NCI-H510A (cell line): ENCODE measurements at regions not wholly inside any gene's neighbourhood (a gene's known extent, or its start where the extent isn't known, plus 50 kb on each side); places are given as distances from the start of the nearest gene placed in this dataset.

Source experiments
- DNase-seq: peaks from one replicate; lab custom pipeline; 2025; lab: John Stamatoyannopoulos, UW

DNA sequence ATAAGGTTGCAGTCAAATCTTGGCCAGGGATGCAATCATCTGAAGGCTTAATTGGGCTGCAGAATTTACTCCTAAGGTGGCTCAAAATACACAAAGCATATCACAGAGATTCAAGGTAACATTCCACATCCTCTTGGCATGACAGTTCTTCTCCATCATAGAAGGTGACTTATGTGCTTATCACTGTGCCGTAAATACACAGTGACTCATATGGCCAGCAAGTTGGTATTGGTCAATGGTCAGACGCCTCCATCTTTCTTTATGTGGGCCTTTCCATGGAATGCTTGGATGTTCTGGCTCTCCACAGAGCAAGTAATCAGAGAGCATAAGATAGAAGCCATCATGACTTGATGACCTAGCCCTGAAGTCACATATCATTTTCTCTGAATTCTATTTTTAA, 168.8 kb upstream of the ST8SIA2 start:
- no peak for DNase-seq

DNA sequence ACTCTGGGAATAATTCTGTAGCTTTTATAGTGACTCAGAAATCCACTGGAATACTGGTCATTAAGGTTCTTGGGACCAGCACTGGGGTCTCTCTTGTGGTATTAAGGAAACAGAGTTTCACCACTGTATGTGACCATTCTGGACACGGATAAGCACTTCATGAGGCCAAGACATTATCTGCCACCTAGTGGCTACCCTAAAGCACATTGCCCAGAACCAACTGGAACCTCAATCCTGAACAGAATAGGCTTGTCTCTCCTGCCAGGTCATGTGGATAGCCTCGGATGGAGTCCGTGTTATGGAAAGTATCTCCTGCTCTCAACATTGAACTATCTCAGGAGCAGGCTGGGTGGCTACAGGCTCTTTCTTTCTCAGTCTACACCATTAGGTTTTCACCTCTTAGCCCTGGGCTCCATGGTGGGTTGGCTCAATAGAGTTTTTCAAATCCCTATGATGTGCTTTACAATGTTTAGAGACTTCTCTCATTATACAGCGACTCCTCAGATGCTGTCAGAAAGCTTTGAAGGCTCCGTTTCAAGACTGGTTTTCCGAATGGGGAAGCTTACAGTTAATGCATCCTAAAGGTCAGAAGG, 167.6 kb upstream of the ST8SIA2 start:
- no peak for DNase-seq

DNA sequence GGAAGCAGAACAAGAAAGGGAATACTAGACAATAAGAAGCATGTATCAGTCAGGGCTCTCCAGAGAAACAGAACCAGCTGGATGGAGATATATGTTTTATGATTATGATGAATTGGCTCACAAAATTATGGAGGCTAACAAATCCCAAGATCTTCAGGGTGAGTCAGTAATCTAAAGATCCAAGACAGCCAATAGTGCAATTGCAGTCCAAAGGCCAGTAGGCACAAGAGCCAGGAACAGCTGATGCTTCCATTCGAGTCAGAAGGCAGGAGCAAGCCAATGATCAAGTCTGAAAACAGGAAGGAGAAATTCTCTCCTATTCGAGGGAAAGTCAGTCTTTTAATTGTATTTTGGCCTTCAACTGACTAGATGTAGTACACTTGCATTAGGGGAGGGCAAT, 164.9 kb upstream of the ST8SIA2 start:
- DNase-seq, result no peak

DNA sequence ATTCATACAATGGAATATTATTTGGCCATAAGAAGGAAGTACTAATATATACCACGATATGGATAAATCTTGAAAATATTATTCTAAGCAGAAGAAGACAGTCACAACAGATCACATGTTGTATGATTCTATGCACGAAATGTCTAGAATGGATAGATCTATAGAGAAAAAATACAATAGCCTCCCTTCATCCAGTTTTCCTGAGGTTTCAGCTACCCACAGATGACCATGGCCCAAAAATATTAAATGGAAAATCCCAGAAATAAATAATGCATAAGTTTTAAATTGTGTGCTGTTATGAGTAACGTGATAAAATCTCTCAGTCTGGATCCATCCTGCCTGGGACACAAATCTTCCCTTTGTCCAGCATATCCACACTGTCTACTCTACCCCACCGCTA, 162.2 kb upstream of the ST8SIA2 start:
- DNase-seq, result no peak

DNA sequence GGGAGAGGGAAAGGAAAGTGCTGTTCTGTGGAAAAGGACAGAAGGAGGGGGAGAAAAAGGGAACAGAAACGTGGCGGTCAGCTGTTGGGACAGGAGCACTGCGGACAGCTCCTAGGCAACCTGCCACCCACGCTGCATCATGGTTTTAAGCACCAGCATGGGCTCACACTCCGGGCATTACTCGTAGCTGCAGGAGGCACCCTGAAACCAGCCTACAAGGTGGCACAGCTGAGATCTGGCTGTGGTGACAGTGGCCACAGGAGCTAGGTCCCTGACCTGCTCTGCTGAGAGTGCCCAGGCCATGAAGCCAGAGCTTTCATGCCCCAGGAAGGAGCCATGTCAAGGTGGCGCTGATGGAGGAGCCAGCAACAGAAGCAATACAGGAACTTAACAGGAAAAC, 161.4 kb upstream of the ST8SIA2 start:
- DNase-seq, result no peak

DNA sequence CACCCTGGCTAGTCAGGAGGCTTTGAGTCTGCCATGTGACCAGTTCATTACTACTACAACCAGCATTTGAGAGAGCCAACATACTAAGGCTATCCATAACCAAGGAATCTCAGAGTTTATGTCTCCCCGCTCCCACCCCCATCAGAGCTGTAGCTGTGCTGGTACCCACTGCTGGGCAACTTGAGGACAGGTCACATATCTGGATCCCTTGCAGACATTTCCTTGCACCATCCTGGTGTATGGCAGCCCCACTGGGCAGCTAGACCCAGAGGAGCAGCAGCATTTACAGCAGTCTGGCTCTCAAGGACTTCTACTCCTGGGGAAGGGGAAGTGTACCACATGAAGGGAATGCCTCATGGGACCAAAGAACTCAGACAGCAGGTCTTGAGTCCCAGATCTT, 160.8 kb upstream of the ST8SIA2 start:
- DNase-seq, result no peak

DNA sequence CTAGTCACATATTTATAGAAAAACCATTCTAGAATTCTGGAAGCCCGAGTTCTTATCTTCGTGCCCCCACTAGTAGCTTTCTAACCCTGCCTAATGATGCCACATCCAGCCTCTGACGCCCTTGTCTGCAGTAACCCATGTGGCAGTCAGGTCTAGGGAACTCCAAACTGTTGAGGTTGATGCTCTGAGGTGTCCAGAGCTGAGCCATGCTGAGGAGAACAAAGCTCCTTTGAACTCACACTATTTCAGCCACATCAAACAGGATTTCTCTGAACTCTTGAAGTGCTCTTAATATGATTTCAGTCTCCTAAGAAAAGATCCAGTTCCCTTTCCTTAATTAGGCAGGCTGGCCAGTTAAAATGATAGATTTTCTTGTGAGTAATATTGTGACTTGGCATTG, 150.5 kb upstream of the ST8SIA2 start:
- DNase-seq, result no peak

DNA sequence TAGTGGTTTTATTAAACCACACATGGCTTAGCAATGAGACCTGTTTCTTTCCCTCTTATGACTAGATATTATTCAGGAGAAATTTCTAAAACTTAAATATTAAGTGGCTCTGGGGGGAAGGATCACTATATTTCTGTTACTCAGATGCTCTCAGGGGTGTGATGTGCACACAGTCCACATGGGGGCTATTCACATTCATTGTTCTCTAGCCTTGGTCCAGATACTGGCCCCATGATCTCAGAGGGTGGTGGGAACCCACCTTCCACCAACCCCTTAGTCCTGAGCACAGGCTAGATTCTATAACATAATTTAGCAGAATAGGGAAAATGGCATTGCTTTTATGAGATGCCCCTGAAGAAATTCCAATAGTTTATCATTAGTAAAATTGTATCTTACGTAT, 149.0 kb upstream of the ST8SIA2 start:
- no peak for DNase-seq

DNA sequence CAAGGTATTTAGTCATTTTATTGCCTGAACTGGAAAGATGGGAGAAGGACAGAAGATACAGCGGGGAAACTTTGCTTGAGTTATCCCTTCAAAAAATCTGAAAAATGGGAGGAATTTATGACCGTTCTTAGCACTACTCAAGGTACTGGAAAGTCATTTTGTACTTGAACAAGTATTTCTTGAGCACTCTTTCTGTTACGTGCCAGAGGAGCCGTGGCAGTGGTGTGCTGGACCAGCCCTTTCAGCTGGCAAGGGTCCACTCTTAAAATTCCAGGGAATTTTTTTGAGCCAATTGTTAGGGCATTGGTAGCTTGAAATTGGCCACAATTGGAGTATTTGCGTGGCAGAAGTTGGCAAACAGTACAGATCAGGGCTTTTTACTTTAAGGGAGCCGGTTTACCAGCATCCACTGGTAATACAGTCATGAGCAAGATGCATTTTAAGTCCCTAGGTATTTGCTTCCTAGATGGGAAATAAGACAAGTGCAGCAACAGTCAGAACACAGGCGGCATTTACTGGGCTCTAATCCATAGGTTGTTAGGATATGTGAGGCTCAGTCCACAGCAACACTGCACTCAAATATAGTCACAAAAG, 145.9 kb upstream of the ST8SIA2 start:
- DNase-seq, result no peak

DNA sequence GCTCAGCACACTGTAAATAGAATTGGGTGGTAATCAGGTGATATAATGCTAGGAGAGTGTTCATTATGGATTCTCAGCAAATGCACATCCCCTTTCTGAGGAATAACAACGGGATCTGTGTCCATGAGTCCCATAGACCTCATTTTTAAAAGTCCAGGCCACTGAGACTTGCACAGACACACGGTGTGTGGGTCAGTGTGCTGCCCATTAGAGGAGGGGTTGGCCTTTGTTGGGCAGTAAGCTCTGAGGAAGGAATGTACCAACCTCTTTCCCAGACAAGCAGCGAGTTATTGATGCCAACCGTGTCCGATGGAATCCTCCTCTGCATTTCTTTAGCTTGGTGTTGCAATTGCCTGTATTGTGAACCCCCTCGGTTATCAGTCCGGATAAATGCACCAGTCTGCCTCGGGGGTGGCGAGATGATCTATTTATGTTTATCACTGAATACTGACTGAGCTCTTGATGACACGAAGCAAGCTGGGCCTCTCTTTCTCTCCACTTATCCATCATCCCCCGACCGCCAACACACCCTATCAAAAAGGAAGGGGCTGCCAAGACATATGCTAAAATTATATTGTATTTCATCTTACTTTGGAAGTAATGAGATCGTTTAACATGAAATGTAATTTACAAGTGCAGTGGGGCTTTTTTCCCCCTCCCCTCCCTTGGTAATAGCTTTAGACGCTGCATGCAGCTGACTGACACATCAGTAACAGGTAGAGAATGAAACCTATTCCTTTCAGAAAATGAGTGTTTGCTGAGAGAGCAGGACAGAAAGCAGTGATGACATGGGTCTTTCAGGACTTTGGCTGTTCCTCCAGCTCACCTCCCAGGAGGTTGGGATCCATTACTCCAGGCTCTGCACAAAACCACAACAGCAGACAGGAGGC, 126.6 kb upstream of the ST8SIA2 start:
- DNase-seq, result no peak

DNA sequence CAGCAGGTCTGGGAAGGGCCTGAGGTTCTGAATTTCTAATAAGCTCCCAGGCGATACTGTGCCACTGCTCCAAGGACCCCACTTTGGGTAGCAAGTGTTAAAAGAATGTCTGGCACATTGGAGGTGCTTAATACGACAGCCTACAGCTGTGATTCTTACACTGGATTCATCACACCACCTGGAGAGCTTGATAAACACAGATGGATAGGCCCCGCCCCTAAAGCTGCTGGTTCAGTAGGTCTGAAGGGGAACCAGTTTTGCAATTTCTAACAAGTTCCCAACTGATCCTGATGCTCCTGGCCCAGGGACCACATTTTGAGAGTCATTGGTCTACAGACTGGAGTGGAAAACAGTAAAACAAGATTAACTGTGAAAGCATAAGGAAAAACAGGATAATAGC, 124.8 kb upstream of the ST8SIA2 start:
- peak; percentile 74 for DNase-seq

DNA sequence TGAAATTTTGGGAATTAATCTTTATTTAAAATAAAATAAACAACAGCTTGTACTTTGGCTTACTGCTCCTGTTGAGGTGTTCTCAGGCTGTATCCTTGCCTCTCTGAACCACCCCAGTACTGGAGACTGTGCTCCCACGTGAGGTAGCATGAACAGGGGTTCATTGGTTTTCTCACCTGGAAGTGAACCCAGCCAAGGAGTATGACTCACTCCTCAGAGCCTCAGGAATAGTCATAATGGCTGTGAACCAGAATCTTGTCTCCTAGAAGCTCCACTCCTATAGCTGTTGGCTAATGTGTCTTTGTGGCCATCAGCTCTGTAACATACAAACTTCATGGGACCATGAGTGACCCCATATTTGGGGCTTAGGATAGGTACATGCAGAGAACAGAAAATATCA, 122.5 kb upstream of the ST8SIA2 start:
- DNase-seq, result no peak

DNA sequence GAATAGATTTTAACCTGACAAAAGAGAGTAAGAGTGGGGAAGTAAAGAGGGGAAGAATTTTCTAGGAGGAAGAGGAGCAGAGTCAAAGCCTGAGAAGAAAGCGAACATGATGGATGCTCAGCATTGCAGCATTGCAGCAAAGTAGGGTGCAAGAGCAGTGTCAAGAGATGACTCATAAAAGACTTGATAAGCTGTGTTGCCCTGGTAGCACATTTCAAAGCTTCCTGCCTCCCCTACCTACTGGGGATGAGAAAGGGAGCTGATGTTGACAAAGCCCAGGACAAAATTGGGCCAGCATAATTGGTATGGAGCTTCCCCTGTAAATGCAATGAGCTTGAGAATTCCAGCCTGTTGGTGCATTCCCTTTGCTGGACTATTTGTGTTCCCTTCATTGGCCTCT, 121.6 kb upstream of the ST8SIA2 start:
- DNase-seq, result no peak

DNA sequence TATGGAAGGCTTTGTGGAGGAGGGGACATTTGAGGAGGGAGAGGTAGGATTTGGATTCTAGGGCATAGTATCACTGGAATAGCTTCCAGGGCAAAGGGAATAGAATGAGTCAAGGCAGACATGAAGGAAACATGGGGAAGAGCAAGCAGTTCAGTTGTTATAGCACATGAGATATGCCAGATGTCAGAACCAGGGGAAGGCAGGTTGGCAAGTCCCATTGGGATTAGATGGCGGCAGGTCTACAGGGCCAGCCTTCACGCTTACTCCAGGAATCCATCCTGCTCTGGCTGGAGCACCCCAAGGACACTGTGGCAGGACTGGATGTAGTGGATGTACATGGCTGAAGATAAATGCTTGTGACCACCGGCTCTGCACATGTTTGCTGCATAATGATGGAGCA, 120.4 kb upstream of the ST8SIA2 start:
- DNase-seq, result no peak

DNA sequence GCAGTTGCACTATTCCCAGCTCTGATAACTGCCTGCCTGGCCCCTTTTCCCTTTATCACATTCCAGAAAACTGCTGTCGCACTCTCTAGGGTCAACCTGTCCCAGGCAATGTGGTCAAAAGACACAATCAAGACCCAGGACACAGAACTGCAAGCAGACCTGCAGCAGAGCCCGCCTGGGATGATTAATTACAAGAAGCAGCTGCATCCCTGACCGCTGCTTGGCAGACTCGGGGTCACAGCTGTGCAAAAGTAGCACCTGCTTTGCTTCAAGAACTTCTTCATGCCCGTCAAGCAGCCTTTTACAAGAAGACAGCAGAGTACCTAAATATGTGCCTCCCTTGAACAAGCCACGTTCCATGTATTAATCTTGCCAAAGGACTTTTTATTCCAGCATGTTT, 120.0 kb upstream of the ST8SIA2 start:
- DNase-seq, result no peak

DNA sequence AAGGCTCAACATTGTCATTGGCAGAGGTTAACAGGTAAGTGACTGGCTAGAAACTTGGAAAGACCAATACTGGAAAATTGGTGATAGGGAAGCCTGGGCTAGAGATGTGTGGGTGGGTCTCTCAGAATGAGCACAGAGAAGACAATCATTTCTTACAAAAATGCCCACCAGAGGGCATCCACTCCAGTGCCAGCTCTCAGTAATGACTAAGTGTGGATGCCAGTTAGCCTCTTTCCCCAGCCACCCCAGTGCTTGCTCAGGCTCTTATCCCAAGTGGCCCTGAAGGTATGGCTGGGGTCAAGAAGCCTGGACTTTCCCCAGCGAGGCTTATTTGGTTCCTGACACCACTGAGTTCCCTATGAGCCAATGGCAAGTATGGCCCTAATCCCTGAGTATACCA, 115.9 kb upstream of the ST8SIA2 start:
- no peak for DNase-seq

DNA sequence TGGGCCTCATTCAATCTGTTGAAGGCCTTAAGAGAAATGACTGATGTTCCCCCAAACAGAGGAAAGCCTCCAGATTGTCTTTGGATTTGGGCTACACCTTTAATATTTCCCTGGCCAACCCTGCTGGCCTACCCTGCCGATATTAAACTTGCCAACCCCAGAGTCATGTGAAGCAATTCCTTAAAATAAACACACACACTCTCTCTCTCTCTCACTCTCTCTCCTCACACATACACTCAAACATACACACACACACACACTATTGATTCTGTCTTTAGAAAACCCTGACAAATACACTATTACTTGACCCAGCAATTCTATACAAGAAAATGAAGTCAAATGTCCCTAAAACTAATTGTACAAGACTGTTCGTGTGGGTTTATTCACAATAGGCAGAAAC, 109.9 kb upstream of the ST8SIA2 start:
- no peak for DNase-seq

DNA sequence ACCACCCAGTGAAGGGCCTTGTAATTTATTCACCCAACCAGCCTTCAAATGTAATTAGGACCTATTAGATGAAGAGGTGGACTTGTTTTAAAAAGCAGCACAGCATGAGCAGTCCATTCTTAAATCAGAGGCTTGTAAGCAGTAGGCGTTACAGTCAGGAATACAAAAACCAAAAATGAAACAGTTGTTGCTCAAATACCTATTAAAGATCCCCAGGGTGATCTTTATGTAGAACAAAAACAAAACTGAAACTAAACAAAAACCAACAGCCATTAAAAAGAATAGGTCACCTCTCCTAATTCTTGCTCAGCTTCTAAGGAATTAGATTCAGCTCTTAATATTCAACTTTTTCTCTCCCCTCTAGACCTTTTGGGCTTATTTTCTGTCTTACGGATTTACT, 104.9 kb upstream of the ST8SIA2 start:
- DNase-seq, result no peak

DNA sequence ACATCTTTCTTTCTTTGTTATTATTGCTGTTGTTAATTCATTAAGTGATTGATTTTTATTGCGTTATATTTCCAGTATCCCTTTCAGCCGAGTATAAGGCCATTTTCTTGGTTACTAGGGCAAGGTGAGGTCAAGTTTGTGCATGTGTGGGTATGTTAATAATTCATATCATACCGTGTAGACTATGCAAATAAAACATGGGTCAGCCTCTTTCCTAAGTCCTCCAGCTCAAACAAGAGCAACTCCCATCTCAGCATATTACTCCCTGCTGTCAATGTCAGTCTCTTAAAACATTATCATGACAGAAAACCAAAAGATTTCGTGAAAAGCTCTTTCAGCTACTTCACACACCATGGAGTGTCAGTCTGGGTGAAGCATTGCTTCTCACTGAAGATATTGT, 103.9 kb upstream of the ST8SIA2 start:
- no peak for DNase-seq

DNA sequence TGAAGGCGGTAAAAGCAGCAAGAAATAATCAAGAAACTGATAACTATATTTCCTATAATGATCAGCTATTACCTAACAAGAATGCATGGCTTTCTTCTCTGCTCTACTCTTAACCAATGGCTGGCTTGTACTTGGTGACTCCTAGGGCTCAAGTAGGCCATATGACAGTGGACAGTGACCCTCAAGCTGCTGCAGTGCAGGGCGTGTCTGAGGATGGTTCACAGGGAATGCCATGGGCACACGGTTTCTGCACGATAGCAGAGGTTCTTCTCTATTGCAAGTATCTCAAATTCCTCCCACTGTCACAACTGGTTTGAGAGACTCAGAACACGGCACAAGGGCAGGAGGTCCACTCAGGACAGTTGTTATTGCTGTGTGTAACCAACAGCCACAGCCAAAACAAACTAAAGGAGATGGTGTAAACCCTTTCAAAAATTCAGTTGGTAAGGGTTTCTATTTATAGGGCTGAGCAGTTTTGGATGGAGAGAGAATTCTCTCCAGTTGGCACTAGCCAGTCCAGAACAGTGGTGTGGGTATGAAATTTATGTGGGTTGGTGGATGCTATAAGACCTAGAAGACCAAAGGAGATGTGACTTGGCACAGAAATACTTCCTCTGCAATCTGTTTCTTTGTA, 103.2 kb upstream of the ST8SIA2 start:
- DNase-seq, result no peak

DNA sequence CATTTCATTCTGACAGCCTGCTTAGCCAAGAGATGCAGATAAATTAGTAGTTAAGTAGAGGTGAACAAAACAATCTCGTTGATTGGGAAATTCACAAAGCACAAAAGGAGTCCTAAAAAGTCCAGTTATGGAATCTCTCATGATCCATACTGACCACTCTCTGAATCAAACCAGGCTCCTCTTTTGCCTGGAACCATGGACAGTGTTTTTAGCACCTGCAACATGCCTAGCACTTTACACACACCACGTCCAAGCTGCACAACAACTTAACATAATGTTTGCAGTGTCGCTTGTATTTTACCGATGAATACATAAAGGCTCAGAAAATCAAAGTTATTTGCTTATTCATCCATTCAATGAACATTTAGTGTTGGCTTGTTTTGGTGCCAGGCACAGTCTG, 101.8 kb upstream of the ST8SIA2 start:
- no peak for DNase-seq

DNA sequence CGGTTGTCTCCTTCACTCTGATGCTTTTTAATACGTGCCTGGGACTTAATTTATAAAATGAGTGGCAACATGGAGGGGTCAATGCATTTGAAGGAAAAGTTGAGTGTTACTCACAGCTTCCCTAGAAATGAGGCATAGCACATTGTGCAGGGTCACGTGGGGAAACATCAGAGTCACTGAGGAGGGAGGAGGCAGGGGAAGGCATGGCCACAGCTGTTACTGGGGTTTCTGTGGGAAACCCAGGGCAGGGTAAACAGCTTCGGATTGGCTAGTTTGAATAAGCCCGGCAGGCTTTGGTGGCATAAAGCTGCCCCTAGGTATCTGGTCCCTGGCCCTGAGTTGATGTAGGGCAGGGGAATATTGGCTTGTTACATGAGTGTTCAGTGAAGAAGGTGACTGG, 98.9 kb upstream of the ST8SIA2 start:
- DNase-seq, result no peak
